ENCODE measurements at regions not wholly inside any gene's neighbourhood (a gene's known extent, or its start where the extent isn't known, plus 50 kb on each side); places are given as distances from the start of the nearest gene placed in this dataset.

- TF ChIP-seq YY1 (IDR thresholded peaks at IDR 0.05; ENCODE audit: insufficient read depth, insufficient read length) = no peak
- TF ChIP-seq ZNF274 (IDR thresholded peaks at IDR 0.05; ENCODE audit: low read depth, low read length) = no peak
Measured at GRCh38 chr13:65125236-65125635, 2104.9 kb downstream of the PCDH9 start.
